ENCODE measurements at regions not wholly inside any gene's neighbourhood (a gene's known extent, or its start where the extent isn't known, plus 50 kb on each side); places are given as distances from the start of the nearest gene placed in this dataset.

DNA sequence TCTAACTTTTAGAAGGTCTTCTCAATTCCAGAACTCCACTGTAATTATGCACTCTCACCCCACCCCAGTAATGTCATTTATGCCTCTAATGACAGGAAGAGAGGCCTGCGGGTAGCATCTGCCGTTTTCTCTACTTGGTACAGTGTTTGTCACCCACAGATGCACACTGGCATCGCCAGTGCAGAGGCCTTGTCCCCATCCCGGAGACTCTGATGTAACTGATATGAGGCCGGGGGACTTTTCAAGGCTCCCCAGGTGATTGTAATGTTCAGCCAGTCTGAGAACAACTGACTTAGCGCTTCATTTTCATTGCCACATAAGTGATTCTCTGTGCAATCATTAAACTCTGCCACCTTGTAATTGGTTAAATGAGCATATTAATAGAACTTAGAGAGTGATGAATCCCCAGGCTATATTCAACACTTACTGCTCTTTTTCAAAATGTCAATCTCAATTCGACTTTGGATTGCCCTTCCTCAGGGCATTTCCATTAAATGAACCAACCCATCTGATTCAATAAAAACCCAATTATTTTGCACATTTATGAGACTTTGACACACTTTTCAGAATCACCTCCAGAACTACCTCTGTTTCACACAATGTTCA, 113.2 kb downstream of the HERPUD2 start:
- no peak for DNase-seq

DNA sequence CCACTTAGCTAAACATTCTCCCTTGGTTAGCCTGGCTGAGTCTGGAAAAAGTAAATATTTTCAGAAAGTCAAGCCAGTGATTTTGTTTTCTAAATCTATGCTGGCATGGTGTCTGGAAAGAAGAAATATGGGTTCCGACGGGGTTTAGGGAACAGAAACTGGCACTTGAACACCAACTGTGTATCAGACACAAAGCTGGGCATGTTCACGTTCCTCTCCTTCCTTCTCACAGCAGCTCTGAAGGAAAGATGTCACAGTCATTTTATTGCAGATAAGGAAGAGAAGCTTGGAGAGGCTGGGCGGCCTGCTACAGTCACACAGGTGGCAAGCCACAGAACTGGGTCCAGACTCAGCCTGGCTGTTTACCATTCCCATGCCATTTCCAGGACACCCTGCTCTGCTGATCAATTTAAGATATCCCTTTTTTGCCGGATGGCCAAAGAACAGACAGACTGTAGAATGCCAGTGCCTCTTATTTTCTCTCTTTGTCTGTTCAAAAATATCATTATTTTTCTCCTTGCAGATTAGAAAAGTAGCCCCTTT, 118.8 kb downstream of the HERPUD2 start:
- DNase-seq, result peak; percentile 51

DNA sequence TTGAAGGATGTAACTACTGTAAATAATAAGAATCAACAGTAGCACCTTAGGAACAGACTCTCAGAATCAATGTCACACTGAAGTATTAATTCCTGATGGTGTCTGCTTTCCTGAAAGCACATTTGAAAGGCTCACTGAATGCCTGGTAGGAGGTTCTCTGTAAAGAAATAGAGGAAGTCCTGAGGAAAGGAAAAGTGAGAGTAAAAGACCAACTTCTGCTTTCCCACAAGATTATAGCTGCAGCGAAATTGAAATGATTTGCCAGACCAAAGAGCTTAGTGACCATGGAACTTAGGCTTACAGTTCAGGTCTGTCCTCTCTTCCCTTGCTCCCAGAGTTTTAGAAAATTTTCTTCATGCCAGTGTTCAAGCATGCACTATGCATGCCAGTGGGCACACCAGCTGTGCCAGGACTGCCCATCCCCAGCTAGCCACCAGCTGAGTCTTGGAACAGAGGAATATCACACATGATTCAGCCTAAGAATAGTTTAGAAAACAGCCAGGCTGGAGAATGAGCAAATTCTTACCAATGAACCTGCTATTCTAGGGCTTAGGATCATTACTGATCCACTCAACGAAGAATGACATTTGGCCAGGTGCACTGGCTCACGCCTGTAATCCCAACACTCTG, 123.2 kb downstream of the HERPUD2 start:
- DNase-seq, result peak; percentile 83

DNA sequence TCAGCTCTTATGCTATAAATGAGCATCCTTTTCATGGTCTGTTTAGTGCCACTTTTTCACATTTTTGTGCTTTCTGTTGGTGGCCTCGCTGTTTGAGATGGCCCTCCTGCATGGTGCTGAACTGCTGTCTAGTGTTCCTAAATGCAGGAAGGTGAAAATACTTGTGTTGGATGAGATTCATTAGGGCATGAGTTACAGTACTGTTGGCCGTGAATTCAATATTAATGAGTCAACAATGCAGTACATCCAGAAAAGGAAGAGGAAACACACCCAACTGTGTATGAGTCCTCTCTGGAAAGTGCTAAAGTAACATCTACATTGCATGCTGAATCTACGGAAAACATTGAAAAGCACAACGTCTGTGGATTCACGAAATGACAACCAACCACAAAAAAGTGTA, 124.0 kb downstream of the HERPUD2 start:
- peak; percentile 27 for DNase-seq

DNA sequence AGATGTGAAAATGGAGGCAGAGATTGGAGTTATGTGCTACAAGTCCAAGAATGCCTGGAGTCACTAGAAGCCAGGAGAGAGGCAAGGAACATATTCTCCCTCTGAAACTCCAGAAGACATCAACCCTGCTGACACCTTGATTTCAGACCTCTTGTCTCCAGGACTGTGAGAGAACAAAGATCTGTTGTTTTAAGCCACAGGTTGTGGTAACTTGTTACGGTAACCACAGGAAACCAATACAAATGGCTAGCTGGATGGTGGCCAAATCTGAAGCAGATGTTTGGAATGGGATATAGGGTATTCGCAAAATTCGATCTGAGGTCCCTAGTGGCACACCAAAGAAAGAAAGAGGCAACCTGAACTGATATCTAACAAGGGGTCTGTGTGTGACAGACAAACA, 129.0 kb downstream of the HERPUD2 start:
- DNase-seq, result no peak

DNA sequence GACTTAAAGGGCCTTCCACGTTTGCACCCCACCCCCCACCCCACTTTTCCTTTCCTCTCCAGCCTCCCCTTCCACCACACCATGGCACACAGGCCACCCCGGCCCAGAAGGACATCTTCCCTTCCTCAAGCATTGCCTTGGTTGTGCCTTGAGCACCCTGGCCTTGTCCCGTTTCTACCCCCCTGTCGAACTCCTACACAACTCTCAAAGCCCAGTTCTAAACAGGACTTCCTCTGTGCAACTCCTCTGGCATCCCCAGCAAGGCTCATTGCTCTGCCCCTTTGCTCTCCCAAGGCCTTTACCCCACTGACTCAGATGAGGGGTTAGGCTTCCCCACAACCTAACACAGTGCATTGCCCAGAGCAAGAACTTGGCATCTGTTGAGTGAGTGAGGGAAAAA, 136.1 kb downstream of the HERPUD2 start:
- no peak for DNase-seq

DNA sequence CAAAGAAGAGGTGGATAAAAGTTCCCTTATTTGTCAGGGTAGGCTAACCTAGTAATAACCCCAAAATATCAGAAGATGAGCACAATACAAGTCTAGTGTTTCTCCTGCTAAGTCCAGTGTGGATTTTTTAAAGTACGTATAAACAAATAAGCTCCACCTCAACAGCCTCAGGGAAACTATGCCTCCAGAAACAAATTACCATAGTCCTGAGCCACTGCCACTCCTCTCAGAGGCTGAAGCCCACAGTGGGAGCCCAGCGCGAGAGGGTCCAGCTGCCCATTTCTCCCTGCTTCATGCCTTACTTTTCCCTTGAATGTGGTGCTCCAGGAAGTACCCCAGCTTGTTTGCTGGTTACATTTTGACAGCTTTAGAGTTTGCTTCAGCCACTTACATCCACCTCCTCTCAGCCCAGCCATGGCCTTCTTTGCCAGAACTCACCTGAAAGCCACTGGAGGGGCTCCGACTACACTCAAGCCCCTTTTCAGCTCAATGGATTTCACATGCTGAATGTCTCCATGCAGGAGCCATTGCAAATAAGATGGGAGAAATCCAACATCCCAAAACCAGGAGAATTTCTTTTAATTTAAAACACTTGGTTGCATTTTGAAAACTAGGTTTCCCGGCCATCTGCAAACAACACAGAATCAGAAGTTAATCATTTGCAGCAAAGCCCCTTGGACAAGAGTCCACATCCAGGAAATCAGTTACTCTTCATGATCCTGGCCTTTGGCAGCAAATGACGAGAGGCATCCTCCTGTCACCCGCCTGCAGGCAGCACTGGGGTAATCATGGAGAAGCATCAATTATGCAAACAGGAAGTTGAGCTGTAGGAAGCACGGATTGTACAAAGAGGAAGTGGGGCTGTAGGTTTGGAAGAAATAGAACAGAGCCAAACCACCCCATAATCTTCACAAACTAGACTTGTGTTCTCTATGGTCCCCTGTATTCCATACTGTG, 138.1 kb downstream of the HERPUD2 start:
- DNase-seq, result peak; percentile 68

DNA sequence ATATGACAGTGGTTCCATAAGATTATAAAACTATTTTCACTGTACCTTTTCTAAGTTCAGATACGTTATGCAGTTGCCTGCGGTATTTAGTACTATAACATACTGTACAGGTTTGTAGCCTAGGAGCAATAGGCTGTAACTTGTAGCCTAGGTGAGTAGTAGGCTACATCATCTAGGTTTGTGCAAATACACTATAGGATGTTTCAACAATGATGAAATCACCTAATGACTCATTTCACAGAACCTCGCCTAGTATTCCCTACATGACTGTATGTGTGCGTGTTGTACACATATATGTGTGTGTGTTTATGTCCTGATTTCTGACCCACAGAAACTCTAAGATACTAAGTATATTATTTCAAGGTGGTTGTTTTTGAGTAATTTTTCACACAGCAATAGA, 139.0 kb downstream of the HERPUD2 start:
- DNase-seq, result no peak

DNA sequence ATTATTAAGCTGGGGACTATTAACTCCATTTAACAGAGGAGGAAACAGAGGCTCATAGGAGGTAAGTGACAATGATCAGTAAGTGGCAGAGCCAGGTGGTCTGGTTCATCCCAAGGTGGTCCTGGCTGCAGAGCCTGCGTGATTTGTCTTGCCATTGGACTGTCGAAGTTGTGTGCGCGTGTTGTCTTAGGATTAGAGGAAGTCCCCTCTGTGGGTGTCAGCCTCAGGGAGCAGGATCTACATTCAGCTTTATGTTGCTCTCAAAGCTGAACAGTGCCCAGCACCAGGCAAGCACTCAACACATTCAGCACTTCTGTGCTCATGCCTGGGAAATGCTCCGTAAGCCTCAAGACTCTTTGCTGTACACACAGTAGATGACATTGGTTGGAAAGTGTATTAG, 139.5 kb downstream of the HERPUD2 start:
- DNase-seq, result no peak

DNA sequence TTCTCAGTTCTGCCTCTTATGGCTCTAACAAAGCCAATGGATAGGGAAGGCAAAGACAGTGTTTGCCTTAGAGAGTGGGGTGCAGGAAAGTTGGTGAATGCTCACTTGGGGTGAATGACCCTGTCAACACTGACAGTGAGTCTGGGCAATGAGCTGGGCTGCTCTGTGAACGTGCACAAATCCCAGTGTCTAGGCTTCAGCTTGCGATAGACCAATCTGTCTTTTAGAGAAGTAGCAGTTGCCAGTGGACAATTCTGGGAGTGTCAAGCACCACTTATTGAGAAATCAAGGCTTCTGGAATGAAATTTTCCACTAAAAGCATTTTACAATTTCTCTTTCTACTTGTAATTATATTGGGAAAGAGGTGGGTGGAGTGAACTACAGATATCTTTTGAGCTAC, 141.4 kb downstream of the HERPUD2 start:
- peak; percentile 33 for DNase-seq

DNA sequence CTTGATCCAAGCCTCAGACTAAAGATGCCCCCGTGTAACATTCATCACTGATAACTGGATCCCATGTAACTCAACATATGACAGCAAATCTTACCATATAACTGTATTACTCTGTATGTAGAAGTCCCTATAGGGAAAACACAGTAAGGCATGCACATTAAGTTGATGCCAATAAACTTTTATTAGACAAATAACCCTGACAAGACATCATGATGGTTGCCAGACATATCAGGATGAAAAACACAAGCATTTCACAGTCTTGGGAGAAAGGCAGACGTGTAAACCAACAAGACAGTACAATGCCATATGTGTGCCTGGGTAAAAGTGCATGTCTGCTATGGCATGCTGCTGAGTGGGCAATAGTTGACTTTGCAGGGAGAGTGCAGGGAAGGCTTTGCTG, 142.2 kb downstream of the HERPUD2 start:
- no peak for DNase-seq

DNA sequence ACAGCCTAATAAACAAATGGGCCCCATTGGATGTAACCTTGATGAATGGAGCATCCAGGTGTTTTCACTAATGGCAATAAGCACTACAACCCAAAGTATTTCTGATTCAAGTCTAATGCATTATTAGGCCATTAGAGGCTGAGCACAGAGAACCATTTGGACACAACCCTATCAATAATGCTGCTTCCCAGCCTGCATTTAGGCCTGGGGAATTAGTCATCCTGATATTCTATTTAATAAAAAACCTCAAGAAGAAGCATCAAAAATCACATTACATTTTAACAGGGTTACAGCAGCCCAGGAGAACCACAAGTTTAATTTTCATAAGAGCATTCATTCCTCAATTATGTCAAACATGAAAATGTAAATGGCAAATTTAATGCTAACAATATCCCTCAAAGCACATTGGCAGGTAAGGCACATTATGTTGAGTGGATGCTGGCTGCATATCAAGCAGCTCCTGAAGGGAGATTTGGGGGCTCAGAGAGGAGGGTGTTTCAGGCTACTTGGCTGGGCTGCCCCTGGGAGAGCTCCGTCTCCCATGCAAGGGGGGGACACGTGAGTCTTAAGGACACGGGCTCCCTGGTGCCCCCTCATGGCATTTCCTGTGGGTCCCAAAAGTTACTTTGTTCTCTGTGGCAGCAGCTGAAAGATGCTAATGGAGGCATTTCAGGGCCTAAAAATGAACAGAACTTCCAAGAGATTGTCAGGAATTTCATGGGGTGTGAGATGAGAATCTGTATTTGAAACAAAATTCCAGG, 143.4 kb downstream of the HERPUD2 start:
- DNase-seq, result no peak

DNA sequence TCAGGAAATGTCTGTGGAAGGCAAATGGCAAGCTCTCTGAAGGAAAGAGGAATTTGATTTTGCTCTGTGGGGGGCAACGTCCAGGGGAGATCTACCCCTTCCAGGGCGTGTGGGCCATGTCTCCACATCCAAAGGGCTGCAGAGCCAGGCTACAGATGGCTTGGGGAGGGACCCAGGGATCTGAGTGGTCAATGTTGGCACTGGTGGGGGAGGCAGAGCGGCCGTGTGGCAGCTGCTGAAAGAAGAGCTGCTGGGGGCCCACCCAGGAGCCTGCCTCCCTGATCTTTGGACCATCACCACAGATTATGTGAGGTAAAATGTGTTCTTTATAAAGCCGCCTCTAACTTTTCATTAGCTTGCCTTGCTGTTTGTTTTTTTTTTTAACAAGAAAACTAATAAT, 144.1 kb downstream of the HERPUD2 start:
- no peak for DNase-seq

DNA sequence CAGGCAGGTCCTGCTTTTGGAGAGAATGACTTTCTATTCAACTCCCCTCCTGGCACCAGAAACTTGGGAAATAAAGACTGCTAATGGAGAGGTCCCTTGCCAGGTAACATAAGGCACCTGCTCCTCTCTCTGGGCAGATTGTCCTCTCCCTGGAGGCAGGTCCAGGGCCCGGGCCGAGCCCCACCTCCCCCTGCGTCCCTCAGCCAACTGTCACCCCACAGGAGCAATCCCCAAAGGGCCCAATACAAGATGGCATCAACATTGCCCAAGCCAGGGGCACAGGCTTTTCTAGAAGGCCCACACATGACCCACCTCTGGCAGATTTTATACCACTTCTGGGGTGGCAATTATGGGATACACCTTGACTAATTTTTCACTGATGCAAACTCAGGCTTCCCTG, 145.2 kb downstream of the HERPUD2 start:
- no peak for DNase-seq

DNA sequence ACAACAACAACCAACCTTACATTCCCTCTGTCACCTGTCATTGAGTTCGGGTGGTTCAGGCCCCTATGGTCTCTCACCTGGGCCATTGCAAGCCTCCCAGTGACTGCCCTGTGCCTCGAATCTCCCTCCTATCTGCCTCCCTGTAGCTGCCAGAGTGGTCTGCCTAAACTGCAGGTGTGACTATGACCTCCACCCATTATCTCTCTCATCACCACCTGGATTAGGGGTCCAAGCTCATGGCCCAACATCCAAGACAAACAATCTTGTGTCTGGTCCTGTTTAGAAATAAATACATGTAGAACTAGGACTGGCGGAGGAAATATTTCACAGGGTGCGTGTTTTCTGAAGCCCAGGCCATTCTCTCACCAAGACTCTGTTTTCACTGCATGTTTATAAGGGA, 146.6 kb downstream of the HERPUD2 start:
- DNase-seq, result no peak

DNA sequence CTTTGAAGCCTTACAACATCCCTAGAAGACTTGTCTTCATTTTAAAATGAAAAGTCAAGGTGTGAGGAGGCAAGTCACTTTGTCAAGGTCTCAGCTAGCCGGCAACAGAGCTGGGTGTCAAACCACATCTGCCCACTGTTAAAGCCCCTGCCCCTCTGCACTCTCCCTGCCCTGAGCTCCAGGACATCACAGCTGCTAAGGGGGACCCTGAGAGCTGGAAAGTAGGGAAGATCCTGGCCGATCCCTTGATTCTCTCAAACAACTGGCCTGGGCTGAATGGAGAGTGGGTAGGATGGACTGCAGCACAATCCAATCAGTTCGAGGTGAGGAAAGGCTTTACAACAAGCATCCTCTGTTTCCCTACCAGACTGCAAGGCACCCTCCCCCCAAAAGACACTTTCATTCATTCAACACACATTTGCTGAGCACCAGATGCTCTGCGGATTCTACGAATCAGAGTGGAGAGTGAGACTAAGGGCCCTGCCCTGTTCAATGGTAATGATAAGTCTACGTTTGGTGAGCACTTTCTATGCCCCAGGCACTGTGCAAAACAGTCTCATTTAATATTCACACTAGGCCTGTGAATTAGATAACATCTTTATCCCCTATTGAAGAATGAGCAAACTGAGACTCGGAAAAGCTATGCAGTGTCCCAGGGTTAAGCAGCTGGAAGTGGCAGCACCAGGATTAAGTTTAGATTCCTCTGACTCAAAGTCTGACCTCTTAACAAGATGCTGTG, 148.1 kb downstream of the HERPUD2 start:
- no peak for DNase-seq

DNA sequence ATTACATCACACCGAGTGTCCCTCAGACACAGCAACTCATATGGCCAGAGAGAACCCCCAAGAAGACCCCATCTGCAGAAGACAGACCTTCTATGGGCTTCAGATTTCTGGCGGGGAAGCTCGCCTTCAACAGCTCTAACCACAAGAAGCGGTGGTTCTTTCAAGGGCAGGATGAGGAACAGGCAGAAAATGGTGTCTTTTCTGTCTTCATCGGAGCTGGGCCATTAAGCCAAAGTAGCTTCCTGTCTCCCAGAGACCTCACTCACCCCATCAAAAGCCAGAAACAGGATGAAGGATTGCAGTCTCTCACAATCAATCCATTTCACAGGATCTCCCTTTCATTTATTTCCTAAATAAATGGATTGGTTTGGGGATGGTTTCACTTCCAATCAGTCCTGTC, 149.1 kb downstream of the HERPUD2 start:
- no peak for DNase-seq

DNA sequence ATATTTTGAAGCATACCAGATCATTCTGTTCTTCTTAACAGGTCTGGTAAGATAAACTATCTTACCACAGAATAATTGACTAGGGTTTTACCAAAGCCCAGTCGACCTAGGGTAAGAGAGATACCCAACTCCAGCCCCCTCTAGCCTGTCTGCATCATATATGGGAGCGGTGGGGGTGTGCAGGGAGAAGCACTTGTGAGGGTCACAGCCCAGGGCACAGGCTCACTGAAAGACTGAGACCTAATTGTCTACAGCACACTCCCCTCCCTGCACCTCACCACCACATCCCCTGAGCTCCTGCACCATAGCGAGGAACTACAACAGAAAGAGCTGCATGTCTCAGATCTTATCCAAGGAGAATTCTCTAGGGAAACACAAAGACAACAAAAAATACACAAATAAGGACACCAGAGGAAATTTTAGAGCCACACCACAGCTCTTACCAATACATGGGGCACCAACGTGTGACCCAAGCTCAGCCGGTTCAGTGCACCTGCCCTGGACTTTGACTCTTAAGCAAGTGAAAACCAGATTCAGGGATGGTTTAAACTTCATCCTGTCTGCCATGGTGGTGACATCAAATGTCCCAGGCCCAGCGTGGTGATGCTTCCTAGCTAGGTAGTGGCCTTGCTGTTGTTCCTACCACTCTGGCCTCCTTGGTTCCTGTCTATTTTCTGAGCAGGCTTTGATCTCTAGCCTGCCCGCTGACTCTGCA, 150.8 kb downstream of the HERPUD2 start:
- no peak for DNase-seq

DNA sequence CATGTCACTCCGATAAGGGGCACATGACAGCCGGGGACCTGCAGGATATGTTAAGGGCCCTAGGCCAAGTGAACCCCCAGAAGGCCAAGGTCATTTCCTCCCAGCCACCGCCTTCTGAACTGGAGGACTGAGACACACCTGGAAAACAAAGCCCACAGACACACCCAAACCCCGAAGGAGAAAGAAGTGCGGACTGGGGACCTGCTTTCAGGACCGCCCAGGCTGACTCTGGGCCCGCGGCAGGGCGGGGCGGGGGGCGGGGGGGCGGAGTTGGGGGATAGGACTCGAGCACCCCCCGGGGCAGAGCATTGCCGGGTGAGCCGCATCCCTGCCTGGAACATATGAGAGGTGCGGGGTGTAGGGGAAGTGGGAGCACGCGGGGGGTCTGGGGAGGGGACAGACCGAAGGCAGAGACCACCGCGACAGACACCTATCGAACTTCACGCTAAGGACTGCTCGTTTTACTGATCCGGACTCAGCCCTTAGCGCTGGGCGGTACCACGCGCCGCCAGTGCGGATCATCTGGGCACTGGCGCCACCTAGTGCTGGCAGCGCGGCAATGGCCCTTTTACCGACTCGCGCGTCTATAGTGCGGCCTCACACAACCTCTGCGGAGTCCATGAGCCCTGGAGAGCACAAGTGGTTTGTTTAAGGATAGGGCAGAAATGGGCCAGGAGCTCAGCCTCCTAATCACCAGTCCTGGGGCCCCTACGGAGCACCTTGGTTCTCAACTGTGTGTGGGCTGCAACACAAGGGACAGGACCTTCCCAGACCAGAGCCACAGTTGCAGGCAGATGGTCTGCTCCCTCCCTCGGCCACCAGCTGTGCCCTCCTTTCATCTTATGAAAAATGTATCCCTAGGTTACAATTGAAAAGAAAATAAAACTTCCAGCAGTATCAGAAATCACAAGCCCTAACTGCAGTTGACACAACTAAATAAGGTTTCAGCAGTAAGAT, 157.6 kb downstream of the HERPUD2 start:
- DNase-seq, result peak; percentile 83

DNA sequence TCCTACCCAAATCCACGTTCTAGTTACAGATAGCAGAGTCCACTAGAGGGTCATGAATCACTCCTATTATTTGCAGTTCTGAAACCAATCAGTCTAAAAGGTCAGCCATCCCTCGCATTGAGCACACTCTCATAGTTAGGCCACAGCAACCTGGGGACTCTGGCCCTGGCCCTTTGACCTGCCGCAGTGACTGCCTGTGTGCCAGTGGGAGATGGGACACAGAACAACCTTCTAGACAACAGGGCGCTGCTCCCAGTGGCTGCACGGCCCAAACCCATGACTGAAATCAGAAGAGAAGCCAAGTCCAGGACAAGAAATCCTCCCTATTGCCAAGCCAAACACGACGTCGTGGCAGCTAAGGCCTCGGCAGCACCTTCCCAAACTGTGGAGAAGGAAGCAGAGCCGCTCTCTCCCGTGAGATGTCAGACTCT, 158.5 kb downstream of the HERPUD2 start:
- DNase-seq, result no peak
